ENCODE measurements at regions not wholly inside any gene's neighbourhood (a gene's known extent, or its start where the extent isn't known, plus 50 kb on each side); places are given as distances from the start of the nearest gene placed in this dataset.
A peak's percentile ranks its signal among the peaks of the same experiment; 100 is the strongest.
"Not testable (repeated sequence)": the region's sequence is repeated elsewhere in the genome, so short reads cannot be mapped to it uniquely, and the experiment has no call there.

DNA sequence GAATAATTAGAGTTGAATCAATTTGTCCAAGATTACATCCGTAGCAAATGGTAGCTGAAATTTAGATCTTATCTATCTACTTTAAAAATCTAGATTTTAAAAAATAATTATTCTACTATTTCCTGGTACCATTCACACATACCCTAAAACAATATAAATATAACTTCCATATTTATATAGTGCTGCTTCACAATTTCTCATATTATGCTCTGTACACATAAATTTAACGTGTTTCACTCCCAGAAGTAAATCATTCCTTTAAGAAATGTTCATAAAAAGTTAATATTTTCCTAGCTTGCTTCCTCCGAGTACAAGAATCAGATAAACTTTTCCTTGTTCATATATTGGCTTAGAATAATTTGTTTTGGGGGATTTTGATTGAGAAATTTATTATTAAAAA, 857.0 kb upstream of the SPRY2 start:
- no peak for DNase-seq (ENCODE audit: low spot score)

DNA sequence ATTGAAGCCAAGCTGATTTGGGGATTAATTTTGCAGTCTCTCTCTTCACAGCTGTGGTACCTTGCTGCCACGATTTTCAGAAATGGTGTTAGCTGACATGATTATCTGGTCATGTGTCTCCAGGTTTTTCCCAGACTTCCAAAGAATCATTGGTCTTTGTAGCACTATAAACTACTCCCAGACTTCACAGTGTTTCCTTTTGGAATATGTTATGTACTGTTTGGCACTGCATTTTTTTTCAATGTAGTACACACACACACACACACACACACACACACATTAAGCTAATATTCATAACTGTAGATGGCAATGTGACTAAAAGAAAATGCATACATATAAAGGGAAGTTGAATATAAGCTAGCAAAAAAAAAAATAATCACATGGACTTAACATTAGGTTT, 856.6 kb upstream of the SPRY2 start:
- in situ Hi-C loops (cut with MboI; ENCODE audit: low pct_unique_long_range_greater_than_20kb, low sequenced_read_pairs, unreplicated experiment): no loop called here
- no peak for DNase-seq (ENCODE audit: low spot score)
- TF ChIP-seq, protein P1, sequence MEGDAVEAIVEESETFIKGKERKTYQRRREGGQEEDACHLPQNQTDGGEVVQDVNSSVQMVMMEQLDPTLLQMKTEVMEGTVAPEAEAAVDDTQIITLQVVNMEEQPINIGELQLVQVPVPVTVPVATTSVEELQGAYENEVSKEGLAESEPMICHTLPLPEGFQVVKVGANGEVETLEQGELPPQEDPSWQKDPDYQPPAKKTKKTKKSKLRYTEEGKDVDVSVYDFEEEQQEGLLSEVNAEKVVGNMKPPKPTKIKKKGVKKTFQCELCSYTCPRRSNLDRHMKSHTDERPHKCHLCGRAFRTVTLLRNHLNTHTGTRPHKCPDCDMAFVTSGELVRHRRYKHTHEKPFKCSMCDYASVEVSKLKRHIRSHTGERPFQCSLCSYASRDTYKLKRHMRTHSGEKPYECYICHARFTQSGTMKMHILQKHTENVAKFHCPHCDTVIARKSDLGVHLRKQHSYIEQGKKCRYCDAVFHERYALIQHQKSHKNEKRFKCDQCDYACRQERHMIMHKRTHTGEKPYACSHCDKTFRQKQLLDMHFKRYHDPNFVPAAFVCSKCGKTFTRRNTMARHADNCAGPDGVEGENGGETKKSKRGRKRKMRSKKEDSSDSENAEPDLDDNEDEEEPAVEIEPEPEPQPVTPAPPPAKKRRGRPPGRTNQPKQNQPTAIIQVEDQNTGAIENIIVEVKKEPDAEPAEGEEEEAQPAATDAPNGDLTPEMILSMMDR (IDR thresholded peaks at IDR 0.05; ENCODE audit: extremely low read depth, insufficient read depth, missing control alignments): no peak

More for the DNA sequence above, 857.0 kb upstream of the SPRY2 start:
- in situ Hi-C loops (cut with MboI; ENCODE audit: low pct_unique_long_range_greater_than_20kb, low sequenced_read_pairs, unreplicated experiment): no loop called here
- TF ChIP-seq, protein P1 (IDR thresholded peaks at IDR 0.05; ENCODE audit: extremely low read depth, insufficient read depth, missing control alignments): no peak

- in situ Hi-C loops (cut with MboI; ENCODE audit: low pct_unique_long_range_greater_than_20kb, low sequenced_read_pairs, unreplicated experiment): no loop called here
- TF ChIP-seq, protein P1 (IDR thresholded peaks at IDR 0.05; ENCODE audit: extremely low read depth, insufficient read depth, missing control alignments): no peak
- DNase-seq (ENCODE audit: low spot score): no peak
Observed at GRCh38 chr13:81194362-81194761, 853.4 kb upstream of the SPRY2 start.

DNA sequence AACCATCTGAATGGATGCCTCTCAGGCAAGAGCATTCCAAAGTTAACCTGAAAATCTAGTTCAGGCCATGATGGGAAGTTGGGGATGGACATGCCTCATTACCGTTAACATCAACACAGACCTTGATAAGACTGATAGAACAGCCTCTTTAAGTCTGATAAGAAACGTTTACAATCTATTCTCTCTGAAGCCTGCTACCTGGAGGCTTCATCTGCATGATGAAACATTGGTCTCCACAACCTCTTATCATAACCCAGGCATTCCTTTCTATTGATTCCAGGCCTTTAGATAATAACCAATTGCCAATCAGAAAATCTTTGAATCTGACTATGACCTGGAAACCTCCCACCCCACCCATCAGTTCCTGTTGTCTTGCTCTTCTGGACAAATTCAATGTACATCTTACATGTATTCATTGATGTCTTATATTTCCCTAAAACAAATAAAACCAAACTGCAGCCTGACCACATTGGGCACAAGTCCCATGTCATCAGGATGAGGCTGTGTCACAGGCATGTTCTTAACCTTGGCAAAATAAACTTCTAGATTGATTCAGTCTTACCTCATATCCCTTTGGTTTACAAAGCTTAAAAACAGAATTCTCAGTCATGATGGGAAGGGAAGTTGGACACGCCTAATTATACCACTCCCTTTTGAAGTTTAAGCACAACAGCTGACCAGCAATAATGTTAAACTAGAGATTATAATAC, 843.8 kb upstream of the SPRY2 start:
- TF ChIP-seq, protein P1 (IDR thresholded peaks at IDR 0.05; ENCODE audit: extremely low read depth, insufficient read depth, missing control alignments): no peak
- in situ Hi-C loops (cut with MboI; ENCODE audit: low pct_unique_long_range_greater_than_20kb, low sequenced_read_pairs, unreplicated experiment): no loop called here
- DNase-seq (ENCODE audit: low spot score): no peak

DNA sequence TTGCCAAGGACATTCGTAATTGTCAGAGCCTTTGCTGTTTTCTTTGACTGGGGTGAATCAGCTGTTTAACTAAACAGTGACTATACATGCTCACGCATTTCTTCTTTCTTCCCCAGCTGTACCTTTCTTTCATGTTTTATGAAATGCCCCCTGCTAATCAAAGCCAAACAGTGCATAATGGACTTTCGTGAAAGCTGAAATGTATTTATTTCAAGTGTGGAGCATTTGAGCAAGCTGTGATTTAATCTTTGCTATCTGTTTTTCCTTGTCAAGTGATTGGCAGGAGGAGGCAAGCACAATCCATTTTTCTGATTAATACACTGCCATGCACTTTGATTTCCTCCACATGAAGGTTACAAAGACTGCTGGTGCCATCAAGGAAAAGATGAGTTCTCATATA, 831.7 kb upstream of the SPRY2 start:
- DNase-seq (ENCODE audit: low spot score): no peak
- in situ Hi-C loops (cut with MboI; ENCODE audit: low pct_unique_long_range_greater_than_20kb, low sequenced_read_pairs, unreplicated experiment): no loop called here
- TF ChIP-seq, protein P1 (IDR thresholded peaks at IDR 0.05; ENCODE audit: extremely low read depth, insufficient read depth, missing control alignments): no peak

- in situ Hi-C loops (cut with MboI; ENCODE audit: low pct_unique_long_range_greater_than_20kb, low sequenced_read_pairs, unreplicated experiment): no loop called here
- DNase-seq (ENCODE audit: low spot score): no peak
- TF ChIP-seq, protein P1 (IDR thresholded peaks at IDR 0.05; ENCODE audit: extremely low read depth, insufficient read depth, missing control alignments): peak; percentile 46
Observed at GRCh38 chr13:81171065-81171647, 830.2 kb upstream of the SPRY2 start.

GRCh38 chr13:81163823-81164222, 822.9 kb upstream of the SPRY2 start:
- DNase-seq (ENCODE audit: low spot score); in situ Hi-C loops (cut with MboI; ENCODE audit: low pct_unique_long_range_greater_than_20kb, low sequenced_read_pairs, unreplicated experiment): not testable (repeated sequence)
